NOMO-1 treated with DMSO at 0.1 percent for 48 hours (cell line): ENCODE measurements at regions not wholly inside any gene's neighbourhood (a gene's known extent, or its start where the extent isn't known, plus 50 kb on each side); places are given as distances from the start of the nearest gene placed in this dataset.
A peak's percentile ranks its signal among the peaks of the same experiment; 100 is the strongest.

Source experiments
- DNase-seq: peaks from one replicate; lab custom pipeline; 2025; ENCODE audit not compliant: unreplicated experiment; lab: John Stamatoyannopoulos, UW

GRCh38 chr1:228917342-228917741, 182.1 kb downstream of the RHOU start:
- DNase-seq = no peak

- DNase-seq = no peak
Observed at GRCh38 chr1:228917755-228918154, 182.5 kb downstream of the RHOU start.

GRCh38 chr1:228918335-228918734, 183.1 kb downstream of the RHOU start:
- no peak for DNase-seq

- DNase-seq = no peak
Observed at GRCh38 chr1:228919914-228920313, 184.6 kb downstream of the RHOU start.

GRCh38 chr1:228920831-228921230, 185.6 kb downstream of the RHOU start:
- DNase-seq = no peak

GRCh38 chr1:228921481-228921880, 186.2 kb downstream of the RHOU start:
- peak; percentile 64 for DNase-seq

GRCh38 chr1:228922722-228923376, 187.6 kb downstream of the RHOU start:
- DNase-seq = no peak

GRCh38 chr1:228923973-228924686, 188.9 kb downstream of the RHOU start:
- no peak for DNase-seq

- DNase-seq = no peak
Observed at GRCh38 chr1:228925691-228926090, 190.4 kb downstream of the RHOU start.

- DNase-seq = no peak
Observed at GRCh38 chr1:228927421-228927820, 192.1 kb downstream of the RHOU start.

- DNase-seq = no peak
Observed at GRCh38 chr1:228927946-228928898, 192.9 kb downstream of the RHOU start.

GRCh38 chr1:228929476-228930027, 194.3 kb downstream of the RHOU start:
- no peak for DNase-seq

GRCh38 chr1:228930479-228930957, 195.2 kb downstream of the RHOU start:
- DNase-seq = no peak

GRCh38 chr1:228933753-228934152, 198.5 kb downstream of the RHOU start:
- DNase-seq = no peak

- DNase-seq = no peak
Observed at GRCh38 chr1:228935198-228935663, 200.0 kb downstream of the RHOU start.

- peak; percentile 76 for DNase-seq
Observed at GRCh38 chr1:228935855-228936727, 200.8 kb downstream of the RHOU start.

- DNase-seq = no peak
Observed at GRCh38 chr1:228936881-228937280, 201.6 kb downstream of the RHOU start.

GRCh38 chr1:228937351-228937750, 202.1 kb downstream of the RHOU start:
- DNase-seq = no peak

- no peak for DNase-seq
Observed at GRCh38 chr1:228937851-228938536, 202.7 kb downstream of the RHOU start.

- DNase-seq = peak; percentile 78
Observed at GRCh38 chr1:228938537-228938901, 203.2 kb downstream of the RHOU start.
